ENCODE measurements at regions not wholly inside any gene's neighbourhood (a gene's known extent, or its start where the extent isn't known, plus 50 kb on each side); places are given as distances from the start of the nearest gene placed in this dataset.
"Not testable (repeated sequence)": the region's sequence is repeated elsewhere in the genome, so short reads cannot be mapped to it uniquely, and the experiment has no call there.

DNA sequence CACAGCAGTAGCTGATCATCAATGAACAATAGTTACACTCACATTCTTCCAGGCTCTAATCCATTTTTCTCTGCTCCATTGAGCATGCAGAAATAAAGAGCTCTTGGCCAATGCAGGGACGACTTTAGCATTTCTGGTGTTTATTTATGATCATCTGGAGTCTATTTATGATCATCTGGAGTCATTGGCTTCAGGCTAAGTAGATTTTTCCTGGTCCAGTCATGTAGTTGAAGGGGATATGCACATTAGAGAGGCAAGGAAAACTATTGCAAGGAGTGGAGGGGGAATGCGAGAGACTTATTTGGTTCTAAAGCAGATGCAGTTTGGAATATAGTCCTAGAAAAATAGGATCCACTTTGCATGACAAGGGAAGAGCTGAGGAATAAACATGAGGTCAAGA lies 113.0 kb upstream of the PRSS12 start:
- CTCF ChIA-PET = not testable (repeated sequence)

DNA sequence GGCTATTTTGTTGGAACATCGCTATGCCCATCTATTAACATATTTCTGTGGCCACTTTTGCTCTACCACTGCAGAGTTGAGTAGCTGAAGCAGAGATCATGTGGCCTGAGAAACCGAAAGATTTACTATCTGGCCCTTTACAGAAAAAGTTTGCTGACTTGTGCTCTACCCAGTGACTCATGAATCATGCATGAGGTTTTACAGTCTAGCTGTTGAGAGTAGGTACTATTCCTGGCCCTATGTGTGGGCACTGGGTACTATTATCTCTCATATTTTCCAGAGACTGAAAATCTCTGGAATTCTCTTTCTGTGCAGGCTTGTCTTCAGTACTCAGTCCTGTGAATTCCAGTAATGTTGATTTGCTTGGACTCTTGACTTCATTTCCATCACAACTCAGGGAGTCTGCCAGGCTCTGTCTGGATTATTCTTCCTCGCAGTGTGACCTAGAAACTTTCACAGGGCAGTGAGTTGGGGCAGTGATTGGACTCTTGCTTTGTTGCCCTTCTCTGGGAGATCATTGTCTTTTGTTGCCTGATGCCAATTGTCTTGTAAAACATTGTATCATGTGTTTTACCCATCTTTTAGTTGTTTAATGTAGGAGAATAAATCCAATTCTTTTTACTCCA lies 121.3 kb upstream of the PRSS12 start:
- H3K9me3 Mint-ChIP-seq; DNase-seq; H3K27me3 Mint-ChIP-seq; H3K4me1 Mint-ChIP-seq; H3K36me3 Mint-ChIP-seq (ENCODE audit: low read depth); CTCF ChIA-PET; H3K4me3 Mint-ChIP-seq; H3K27ac Mint-ChIP-seq; POLR2A ChIA-PET: not testable (repeated sequence)

More for the DNA sequence above, 113.0 kb upstream of the PRSS12 start:
- H3K4me3 Mint-ChIP-seq; H3K27me3 Mint-ChIP-seq; POLR2A ChIA-PET; H3K27ac Mint-ChIP-seq; DNase-seq; H3K36me3 Mint-ChIP-seq (ENCODE audit: low read depth); H3K9me3 Mint-ChIP-seq; H3K4me1 Mint-ChIP-seq: not testable (repeated sequence)

DNA sequence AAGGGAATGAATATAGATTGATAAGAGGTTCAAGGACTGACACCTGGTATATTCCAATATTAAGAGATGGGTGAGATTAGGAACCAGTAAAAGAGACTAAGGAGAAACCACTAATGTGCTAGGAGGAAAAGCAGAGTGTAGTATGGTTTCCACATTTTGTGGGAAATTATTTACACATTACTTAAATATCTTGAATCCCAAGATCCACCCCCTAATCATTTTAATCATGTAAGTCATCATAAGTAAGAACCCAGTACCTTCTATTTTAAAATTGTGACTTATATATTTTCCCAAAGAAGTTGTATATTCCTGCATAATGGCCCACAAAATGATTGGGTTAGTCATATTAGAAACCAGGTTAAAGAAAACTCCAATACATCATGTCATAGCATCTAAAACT lies 122.0 kb upstream of the PRSS12 start:
- POLR2A ChIA-PET; H3K27ac Mint-ChIP-seq; H3K36me3 Mint-ChIP-seq (ENCODE audit: low read depth); DNase-seq; H3K4me3 Mint-ChIP-seq; H3K27me3 Mint-ChIP-seq; H3K4me1 Mint-ChIP-seq; CTCF ChIA-PET; H3K9me3 Mint-ChIP-seq: not testable (repeated sequence)

DNA sequence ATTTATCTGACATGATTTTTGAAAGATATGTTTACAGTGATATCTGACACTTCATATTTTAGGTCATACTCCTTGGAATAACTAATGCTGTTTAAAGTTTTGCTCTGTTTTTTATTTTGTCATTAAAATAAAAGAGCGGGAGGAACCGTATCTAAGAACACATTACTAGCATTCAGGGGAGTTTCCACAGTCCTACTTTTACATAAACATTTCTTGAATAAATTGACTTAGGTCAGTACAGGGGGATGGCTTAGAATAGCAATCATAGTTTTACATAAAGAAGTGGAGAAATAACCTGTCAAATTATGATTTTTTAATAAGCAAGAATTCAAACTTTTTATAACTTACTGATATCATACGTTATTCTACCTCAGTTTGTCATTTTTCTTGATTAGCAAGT lies 123.1 kb upstream of the PRSS12 start:
- H3K27me3 Mint-ChIP-seq; DNase-seq; H3K9me3 Mint-ChIP-seq; CTCF ChIA-PET; H3K4me3 Mint-ChIP-seq; POLR2A ChIA-PET; H3K4me1 Mint-ChIP-seq; H3K36me3 Mint-ChIP-seq (ENCODE audit: low read depth); H3K27ac Mint-ChIP-seq: not testable (repeated sequence)

DNA sequence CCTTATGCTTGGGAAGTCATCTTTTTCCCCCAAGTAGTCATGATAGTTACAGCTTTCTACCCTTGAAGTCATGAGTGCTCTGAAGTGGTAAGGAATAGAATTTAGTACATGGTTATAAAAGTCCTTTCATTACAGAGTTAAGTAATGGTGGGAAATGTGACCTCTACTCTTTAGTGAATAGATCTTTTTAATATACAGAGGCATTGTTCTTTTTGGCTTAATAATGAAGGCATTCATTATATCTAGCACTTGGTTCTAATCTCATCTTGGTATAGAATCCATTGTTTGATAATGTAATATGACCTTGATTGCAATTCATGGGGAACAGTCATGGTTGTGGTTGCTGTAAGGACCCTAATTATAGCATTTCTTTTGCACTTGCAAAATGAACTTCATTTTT lies 125.0 kb upstream of the PRSS12 start:
- DNase-seq, H3K4me1 Mint-ChIP-seq: not testable (repeated sequence)

DNA sequence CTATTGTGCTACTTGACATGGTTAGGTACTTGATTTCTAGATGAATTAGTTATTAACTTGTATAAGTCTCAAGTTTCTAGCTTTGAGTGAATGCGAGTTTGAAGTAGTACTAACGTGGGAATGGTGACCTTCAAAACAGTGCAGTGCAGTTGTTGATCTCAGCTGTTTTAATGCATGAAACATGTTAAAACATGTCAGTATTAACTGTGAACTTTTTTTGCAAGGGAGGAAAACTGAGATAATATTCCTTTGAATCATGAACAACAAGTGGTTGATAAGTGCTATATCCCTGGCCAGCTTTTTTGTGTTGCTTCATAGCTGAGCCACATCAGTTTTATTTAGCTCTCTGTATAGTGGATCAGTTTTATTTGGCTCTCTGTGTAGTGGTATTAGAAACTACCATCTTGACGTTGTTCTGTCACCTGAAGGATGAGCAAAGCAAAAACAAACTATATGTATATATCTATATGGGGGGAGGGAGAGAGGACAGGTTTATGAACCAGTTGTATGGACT lies 133.1 kb upstream of the PRSS12 start:
- POLR2A ChIA-PET; H3K27me3 Mint-ChIP-seq; CTCF ChIA-PET; DNase-seq; H3K36me3 Mint-ChIP-seq (ENCODE audit: low read depth); H3K4me1 Mint-ChIP-seq; H3K9me3 Mint-ChIP-seq; H3K27ac Mint-ChIP-seq; H3K4me3 Mint-ChIP-seq: not testable (repeated sequence)

More for the DNA sequence above, 125.0 kb upstream of the PRSS12 start:
- CTCF ChIA-PET; H3K4me3 Mint-ChIP-seq; H3K9me3 Mint-ChIP-seq; POLR2A ChIA-PET; H3K36me3 Mint-ChIP-seq (ENCODE audit: low read depth); H3K27me3 Mint-ChIP-seq; H3K27ac Mint-ChIP-seq: not testable (repeated sequence)

DNA sequence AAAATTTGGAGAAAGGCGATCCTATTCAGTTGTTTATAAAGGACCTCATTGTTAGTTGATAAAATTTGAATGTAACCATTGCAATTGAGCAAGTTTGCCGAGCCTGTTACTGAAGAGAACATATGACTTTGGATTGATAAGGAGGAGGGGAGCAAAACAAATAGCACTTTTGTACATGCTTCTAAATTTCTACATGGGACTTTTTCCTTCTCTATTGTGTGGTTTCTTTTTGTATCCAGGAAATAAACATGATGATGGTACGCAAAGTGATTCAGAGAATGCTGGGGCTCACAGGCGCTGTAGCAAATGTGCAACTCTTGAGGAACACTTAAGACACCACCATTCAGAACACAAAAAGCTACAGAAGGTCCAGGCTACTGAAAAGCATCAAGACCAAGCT lies 140.2 kb upstream of the PRSS12 start:
- H3K4me1 Mint-ChIP-seq; CTCF ChIA-PET; H3K36me3 Mint-ChIP-seq (ENCODE audit: low read depth); H3K4me3 Mint-ChIP-seq; POLR2A ChIA-PET; DNase-seq; H3K27ac Mint-ChIP-seq; H3K9me3 Mint-ChIP-seq: not testable (repeated sequence)
- H3K27me3 Mint-ChIP-seq = peaks cover 12% of the 10 kb centered on the region

DNA sequence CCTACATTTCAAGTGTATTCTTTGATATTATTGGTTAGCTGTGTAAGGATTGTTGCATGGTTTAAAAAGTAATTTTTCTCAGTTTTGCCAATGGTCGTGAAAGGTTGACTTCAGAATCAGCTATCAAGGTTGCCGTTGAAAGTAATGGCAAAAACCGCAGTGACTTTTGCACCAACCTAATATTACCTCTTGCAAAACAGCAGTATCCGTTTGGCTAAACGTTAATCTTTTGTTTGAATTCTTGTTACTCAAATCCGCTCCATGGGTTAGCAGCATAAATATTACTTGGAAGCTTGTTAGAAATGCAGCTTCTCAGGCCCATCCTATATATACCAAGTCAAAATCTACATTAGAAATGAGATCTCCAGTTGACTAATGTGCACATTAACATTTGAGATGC lies 141.6 kb upstream of the PRSS12 start:
- H3K4me1 Mint-ChIP-seq; H3K36me3 Mint-ChIP-seq (ENCODE audit: low read depth); H3K9me3 Mint-ChIP-seq; H3K4me3 Mint-ChIP-seq; DNase-seq; H3K27ac Mint-ChIP-seq; CTCF ChIA-PET; POLR2A ChIA-PET: not testable (repeated sequence)
- H3K27me3 Mint-ChIP-seq = peaks cover 11% of the 10 kb centered on the region

DNA sequence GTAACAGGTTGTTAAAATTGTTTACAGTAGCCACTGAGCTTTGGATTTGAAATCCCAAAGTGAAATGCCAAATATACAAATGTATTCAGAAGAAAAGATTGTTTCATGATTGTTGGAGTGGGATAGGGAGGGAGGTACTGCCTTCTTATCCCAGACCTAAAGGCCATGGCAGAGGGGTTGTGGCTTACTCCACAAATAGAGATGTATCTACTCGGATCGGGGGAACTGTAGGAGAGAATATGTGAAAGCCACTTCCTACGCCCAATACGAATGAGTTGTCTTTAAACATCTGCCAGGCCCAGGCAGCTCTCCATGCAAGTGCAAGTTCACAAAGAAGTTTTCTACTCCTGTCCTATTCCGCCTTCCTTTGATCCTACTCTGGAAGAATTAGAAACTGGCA lies 150.2 kb upstream of the PRSS12 start:
- H3K4me3 Mint-ChIP-seq; CTCF ChIA-PET; POLR2A ChIA-PET; DNase-seq; H3K9me3 Mint-ChIP-seq; H3K4me1 Mint-ChIP-seq; H3K27me3 Mint-ChIP-seq; H3K27ac Mint-ChIP-seq; H3K36me3 Mint-ChIP-seq (ENCODE audit: low read depth): not testable (repeated sequence)

DNA sequence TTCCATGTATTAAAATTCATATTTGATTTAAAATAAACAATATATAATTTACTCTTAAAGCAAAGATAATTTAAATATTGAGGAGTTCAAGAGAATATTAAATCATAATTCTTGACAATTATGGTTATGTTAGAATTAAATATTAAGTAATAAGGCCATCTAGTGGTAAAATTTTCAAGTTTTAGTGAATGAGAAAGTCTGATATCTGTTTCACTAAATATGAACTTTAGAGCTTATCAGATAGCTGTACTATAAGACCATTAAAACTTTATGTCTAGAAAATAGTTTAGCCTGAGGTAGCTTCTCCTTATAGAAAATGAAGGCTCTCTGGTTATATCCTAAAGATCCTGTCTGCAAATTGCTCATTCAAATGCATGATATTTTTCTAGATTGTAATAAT lies 152.1 kb upstream of the PRSS12 start:
- H3K27me3 Mint-ChIP-seq; POLR2A ChIA-PET; H3K9me3 Mint-ChIP-seq; CTCF ChIA-PET; H3K4me3 Mint-ChIP-seq; H3K36me3 Mint-ChIP-seq (ENCODE audit: low read depth); DNase-seq; H3K27ac Mint-ChIP-seq; H3K4me1 Mint-ChIP-seq: not testable (repeated sequence)

DNA sequence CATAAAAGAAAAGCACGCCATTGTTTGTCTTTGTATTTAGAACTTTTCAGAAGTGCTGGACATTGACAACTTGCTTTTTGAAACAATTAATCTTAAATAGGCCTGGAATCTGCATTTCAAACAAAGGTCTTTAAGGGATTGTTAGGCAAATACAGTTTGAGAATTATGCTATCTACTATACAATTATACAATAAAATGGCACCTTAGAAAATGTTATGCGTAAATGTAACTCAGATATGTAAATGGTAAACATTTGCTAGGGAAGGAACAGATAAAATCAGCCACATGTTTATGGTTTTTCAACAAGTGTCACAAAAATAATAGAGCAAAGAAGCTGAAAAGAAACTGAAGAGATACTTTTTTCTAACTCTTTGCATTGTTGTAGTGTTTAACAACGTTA lies 152.7 kb upstream of the PRSS12 start:
- H3K27me3 Mint-ChIP-seq; H3K4me3 Mint-ChIP-seq; H3K27ac Mint-ChIP-seq; H3K4me1 Mint-ChIP-seq; POLR2A ChIA-PET; H3K9me3 Mint-ChIP-seq; H3K36me3 Mint-ChIP-seq (ENCODE audit: low read depth); DNase-seq; CTCF ChIA-PET: not testable (repeated sequence)

DNA sequence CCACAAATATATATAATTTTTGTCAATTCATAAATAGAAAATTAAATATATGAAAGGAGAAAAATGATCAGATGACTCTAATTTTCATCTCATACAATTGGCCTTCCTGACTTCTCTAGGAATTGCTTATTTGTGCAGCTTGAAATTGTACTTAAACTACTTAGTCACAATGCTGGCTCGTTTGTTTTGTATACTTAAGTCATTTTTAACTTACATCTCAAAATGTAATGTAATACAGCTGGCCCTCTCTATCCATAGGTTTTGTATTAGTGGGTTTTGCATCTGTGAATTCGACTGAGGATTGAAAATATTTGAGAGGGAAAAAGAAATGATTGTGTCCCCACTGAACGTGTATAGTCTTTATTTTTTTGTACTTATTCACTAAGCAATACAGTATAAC lies 160.1 kb upstream of the PRSS12 start:
- H3K9me3 Mint-ChIP-seq; DNase-seq; H3K36me3 Mint-ChIP-seq (ENCODE audit: low read depth); H3K27me3 Mint-ChIP-seq; H3K4me3 Mint-ChIP-seq; CTCF ChIA-PET; POLR2A ChIA-PET; H3K27ac Mint-ChIP-seq; H3K4me1 Mint-ChIP-seq: not testable (repeated sequence)

DNA sequence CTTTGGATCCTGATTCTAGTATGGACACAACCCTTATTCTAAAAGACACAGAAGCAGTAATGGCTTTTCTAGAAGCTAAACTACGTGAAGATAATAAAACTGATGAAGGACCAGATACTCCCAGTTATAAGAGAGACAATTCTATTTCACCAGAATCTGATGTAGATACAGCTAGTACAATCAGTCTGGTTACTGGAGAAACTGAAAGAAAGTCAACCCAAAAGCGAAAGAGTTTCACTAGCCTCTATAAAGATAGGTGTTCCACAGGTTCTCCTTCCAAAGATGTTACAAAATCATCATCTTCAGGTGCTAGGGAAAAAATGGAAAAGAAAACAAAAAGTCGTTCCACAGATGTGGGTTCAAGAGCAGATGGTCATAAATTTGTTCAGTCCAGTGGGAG lies 161.5 kb upstream of the PRSS12 start:
- H3K27ac Mint-ChIP-seq, CTCF ChIA-PET: not testable (repeated sequence)

DNA sequence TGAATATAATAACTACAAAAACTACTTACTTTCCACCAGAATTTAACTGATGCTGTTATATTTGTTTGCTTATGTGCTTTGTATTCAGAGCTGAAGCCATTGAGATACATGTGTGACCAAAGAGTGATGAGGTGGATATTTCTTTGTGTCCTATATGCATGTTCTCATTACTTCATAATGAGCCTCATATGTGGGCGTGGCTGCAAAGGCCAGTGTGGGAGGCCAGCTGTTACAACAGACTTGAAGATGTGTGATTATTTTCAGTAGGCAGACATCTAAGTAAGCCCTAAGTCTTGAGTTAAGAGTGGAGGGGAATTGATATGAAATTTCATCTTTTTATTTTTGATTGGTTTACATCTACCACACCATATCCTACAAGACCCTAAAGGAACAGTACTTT lies 163.3 kb upstream of the PRSS12 start:
- POLR2A ChIA-PET; H3K4me3 Mint-ChIP-seq; H3K4me1 Mint-ChIP-seq; H3K27ac Mint-ChIP-seq; H3K27me3 Mint-ChIP-seq; H3K9me3 Mint-ChIP-seq; CTCF ChIA-PET; H3K36me3 Mint-ChIP-seq (ENCODE audit: low read depth); DNase-seq: not testable (repeated sequence)

More for the DNA sequence above, 161.5 kb upstream of the PRSS12 start:
- H3K36me3 Mint-ChIP-seq (ENCODE audit: low read depth); H3K4me1 Mint-ChIP-seq; H3K4me3 Mint-ChIP-seq; DNase-seq; POLR2A ChIA-PET; H3K27me3 Mint-ChIP-seq; H3K9me3 Mint-ChIP-seq: not testable (repeated sequence)

DNA sequence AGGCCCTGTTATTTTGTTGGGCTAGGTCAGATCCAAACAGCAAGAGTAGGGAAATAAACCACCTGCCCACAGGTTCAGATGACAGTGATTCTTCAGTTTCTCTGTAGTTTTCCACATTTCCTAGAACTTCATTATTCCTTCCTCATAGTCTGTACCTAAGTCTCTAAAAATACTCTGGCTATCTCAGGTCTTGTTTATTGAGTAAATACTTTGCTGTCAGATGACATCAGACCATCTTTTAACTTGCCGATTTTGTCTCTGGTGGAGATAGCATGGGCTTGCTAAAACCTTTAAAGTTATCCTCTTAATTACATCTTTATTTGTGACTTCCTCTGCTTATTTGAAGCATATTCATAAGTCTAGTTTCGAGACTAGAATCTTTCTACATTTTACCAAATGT lies 155.1 kb upstream of the METTL14 start:
- H3K36me3 Mint-ChIP-seq (ENCODE audit: low read depth); H3K9me3 Mint-ChIP-seq; H3K27me3 Mint-ChIP-seq; H3K4me3 Mint-ChIP-seq; H3K4me1 Mint-ChIP-seq; DNase-seq; POLR2A ChIA-PET; H3K27ac Mint-ChIP-seq; CTCF ChIA-PET: not testable (repeated sequence)
